CD4-positive, alpha-beta T cell treated with Interleukin-10 for 1 hour (primary cell): ENCODE measurements at regions not wholly inside any gene's neighbourhood (a gene's known extent, or its start where the extent isn't known, plus 50 kb on each side); places are given as distances from the start of the nearest gene placed in this dataset.

Experiments
- DNase-seq: peaks from one replicate; pipeline ENCODE4 v3.0.0-alpha.2; 2020

DNA sequence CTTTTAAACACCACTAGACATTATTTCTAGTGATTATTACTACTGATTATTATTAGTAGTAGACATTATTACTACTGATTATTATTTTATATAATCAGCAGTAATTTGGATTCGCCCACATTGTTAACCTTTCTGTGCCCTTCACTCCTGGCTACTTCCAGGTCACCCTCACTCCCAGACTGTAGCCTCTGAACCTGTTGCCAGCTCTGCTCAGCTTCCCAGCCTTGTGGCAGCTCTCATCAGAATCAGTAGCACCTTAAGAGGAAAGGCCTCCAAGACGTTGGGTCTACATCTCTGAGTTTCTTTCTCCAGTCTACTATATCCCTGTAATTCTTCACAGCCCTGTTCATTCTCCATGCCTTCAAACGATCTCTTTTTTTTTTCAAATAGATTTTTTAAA is 137.0 kb downstream of the KATNIP start:
- DNase-seq = no peak

DNA sequence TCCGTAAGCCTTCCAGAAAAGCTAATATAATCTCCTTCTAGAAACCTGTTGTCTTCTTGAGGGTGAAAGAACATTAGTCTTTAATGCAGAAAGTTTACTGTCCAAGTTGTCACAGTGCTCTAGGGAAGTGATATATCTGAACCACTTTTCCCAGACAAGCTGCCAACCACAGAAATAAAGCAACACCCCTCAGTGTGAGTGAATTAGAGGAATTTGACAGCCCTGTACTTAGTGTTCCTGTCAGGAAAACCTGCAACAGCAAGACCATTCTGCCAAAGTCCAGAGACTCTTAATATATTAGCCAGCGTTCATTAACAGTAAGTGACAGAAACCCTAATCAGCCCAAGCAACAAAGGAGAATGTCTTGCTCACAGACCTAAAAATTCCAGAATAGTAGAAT is 137.7 kb downstream of the KATNIP start:
- DNase-seq = no peak

DNA sequence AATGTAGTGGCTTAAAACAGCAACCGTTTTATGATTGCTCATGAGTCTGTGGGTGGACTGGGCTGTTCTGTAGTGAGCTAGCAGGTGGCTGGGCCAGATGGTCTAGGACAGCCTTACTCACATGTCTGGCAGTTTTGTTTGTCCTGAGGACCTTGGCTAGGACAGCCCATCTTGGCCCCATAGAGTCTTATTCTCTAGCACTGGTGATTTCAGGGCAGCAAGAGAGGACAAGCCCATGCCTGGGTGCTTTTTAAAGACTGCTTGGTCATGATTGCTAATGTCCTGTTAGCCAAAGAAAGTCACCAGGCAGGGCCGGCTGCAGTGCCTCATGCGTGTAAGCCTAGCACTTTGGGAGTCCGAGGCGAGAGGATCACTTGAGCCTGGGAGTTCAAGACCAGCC is 139.8 kb downstream of the KATNIP start:
- DNase-seq = no peak

DNA sequence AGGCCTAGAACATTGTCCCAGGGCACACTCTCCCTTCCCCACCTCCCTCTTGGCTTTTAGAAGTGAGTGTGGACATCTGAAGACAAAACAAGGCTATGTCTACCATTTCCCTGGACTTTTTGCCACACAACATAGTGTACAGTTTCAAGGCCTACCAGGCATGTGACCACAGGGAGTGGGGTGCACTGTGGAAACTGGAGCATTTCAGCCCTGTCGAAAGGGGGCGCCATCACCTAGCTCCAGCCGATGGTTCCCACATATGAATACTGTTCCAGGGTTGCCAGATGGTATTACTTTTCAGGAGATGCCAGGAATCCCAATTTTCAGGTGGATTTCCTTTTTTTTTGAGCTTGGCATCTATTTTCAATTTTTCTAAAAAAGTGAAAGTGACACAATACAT is 140.7 kb downstream of the KATNIP start:
- peak; percentile 5 for DNase-seq

DNA sequence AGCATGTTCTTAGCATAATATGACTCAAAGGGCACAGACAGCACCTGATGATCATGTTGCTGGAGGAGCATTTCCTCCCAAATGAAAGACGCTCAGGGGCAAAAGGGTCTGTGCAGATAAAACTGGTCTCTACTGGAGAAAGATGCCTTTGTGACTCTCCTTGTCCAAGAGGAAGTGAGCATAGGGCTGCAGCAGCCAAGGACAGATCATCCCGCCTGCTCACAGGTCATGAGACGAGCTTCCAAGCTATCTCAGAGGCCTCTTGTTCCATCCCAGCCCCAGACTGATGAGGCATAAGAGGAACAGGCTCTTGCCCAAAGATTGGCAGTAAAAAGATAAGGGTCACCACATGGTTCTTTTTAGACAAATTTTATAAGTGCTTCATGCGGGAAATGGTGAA is 141.8 kb downstream of the KATNIP start:
- DNase-seq = no peak

DNA sequence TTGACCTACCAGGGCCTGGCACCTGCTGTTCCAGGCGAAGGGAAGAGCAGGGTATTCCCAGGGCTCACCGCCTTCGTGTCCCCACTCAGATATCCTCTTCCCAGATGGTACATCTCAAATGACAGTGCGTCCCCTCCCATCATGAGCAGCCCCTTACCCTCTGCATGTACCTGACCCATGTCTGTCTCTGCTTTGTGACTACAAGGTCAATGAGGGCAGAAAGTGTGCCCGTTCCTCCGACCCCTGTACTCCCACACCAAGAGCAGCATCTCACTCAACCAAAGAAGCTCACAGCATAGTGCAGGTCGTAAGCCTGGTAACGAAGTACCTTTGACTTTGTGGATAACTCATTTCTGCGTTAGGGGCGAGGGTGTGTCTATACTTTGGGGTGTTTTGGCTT is 142.6 kb downstream of the KATNIP start:
- DNase-seq = no peak

DNA sequence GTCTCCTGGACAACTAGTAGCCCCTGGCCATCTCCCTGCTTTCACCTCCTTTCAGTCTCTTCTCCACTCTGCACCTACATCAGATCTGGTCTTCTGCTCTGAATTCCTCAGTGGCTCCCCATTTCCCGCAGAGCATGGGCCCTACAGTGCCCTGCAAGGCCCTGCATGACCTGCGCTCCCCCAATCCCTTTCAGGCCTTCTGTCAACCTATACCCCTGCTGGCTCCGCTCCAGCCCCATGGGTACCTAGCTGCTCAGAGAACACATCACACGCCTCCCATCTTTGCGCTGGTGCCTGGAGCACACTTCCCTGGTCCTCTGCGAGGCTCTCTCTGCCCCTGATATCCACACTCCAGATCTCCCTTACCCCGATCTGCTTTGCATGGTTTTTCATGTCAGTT is 145.2 kb downstream of the KATNIP start:
- no peak for DNase-seq

DNA sequence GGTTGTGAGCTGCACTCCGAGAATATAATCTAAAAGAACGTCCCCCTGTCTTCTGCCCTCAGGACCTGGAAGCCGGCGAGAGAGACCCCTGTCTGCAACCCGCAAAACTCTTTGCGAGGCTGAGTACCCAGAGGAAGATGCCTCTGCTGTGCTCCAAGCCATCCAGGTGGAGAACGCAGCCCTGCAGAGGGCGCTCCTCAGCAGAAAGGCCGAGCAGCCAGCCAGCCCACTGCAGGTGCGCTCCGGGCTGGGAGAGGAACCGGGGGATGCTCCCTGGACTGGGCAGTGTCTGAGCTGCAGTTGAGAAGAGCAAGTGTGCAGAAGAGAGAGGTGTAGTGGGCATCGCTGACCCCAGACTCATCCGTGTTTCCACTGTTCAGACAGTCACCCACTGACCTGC is 148.3 kb downstream of the KATNIP start:
- no peak for DNase-seq

DNA sequence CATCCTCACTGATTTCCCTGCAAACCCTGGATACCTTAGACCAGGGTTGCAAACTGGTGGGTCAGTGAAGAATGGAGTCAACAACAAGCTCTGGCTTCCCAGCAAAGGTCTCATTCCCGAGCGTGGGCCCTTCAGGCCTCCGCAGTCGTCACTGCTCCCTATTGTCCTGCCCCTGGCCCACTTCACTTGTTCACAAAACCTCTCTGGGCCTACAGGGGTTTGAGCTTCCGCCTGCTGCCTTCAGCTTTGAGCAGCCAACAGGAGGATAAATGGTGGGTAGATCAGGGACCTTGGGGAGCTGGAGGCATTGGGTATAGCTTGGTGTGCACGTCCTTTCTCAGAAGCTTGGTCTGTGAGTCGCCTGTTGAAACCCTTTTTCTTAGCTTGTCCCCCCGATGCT is 148.8 kb downstream of the KATNIP start:
- DNase-seq = no peak

DNA sequence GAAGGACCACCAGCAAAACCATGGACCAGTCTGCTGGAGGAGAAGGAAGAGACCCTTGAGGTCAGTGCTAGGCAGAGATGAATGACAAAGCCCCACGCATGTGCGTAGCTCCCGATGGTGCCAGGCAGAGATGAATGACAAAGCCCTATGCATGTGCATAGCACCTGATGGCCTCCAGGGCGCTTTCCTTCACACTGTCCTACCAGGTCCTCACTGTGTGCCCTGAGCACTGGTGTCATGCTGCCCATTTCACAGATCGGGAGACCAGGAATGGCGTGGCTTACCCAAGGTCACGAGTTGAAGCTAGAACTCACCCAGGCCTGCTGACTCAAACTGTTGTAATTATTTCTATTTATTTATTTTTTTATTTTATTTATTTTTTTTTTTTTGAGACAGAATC is 149.6 kb downstream of the KATNIP start:
- no peak for DNase-seq

DNA sequence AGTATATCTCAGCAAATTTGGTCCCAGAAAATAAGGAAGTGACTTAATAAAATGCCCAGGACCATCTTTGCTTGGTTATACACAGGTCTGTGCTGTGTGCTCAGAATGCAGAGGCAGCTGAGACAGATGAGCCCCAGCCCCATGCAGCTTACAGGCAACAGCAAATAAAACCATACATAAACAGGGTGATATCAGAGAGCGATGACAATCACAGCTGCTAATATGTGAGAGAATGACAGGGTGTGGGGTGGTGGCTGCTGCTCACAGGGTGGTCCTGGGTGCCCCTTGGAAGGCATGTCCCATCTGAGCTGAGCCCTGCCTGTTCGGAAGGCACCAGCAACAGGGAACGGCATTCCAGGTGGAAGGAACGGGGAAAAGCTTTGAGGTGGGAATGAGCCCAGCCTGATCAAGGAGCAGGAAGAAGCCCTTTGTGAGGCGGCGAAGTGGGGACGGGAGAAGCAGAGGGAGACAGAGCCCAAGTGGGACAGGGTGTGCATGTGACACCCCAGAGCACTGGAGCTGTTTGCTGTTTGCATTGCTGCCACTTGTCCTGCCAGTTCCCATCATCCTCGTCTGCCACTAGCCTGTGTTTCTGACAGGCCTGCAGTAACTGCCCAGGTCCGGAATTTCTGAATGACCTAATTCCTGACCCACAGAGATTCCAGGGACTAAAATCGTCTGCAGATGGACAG is 150.5 kb downstream of the KATNIP start:
- no peak for DNase-seq

DNA sequence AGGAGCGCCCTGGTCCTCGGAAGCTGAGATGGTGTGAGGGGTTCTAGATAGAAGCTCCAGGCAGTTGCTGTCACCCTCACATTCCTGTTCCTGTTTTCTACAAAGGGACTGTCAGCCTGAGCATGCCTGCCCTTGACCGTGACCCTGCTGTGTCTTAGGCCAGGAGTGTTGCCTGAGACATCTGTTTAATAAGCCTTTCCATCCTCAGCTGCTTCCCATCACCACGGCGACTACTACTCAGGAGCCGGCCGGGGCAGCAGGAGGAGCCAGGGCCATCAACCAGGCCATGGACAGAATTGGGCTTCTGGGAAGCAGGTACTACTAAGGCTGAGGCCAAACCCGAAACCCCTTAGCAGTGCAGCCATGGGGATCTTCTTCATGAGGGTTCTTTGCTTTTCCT is 151.4 kb downstream of the KATNIP start:
- no peak for DNase-seq

DNA sequence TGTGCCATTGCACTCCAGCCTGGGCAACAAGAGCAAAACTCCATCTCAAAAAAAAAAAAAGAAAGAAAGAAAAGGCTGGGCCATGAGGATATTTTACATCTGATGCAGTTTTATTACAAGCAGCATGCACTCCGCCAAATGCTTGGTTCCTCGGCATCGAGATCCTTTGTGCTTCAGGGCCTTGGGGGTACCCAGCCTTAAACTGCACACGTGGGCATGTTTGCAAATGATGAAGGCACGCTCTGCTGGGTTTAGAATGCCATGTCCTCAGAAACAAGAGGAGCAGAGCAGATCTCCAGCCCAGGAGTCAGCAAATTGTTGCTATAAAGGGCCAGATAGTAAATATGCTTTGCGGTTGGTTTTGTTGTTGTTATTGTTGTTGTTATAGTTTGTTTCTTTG is 153.2 kb downstream of the KATNIP start:
- DNase-seq = no peak

DNA sequence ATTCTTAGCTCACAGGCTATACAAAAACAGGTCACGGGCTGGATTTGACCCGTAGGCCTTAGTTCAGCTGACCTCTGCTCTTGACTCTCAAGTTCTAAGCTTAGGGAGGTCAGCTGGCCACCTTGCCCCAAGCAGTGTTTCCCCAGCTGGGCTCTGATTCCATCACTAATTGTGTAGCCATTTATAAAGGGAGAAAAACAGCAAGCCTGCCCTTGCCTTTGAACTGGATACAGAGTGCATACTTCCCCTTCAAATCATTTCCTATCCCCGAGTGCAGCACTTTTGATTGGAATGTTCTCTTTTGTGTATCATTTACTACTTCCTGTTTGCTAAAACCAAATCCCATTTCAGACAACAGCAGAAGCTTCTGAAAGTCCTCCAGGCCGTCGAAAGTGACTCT is 153.6 kb downstream of the KATNIP start:
- no peak for DNase-seq

DNA sequence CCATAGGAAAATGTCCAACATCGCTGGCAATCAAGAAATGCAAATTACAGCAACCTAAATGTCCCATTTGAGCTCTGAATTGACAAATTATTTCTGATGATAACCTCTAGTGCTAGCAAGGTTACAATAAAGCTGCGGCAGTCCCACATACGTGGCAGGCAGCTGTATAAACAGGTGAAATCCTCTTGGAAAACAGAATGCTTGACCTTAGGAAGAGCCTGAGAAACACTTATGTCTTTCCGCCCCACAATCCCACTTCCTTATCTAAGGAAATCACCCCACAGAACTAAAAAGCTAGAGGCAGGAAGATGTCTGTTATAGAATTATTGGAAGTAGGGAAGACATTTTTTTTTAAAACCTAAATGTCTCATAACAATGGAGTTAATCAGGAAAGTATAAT is 154.3 kb downstream of the KATNIP start:
- DNase-seq = no peak

DNA sequence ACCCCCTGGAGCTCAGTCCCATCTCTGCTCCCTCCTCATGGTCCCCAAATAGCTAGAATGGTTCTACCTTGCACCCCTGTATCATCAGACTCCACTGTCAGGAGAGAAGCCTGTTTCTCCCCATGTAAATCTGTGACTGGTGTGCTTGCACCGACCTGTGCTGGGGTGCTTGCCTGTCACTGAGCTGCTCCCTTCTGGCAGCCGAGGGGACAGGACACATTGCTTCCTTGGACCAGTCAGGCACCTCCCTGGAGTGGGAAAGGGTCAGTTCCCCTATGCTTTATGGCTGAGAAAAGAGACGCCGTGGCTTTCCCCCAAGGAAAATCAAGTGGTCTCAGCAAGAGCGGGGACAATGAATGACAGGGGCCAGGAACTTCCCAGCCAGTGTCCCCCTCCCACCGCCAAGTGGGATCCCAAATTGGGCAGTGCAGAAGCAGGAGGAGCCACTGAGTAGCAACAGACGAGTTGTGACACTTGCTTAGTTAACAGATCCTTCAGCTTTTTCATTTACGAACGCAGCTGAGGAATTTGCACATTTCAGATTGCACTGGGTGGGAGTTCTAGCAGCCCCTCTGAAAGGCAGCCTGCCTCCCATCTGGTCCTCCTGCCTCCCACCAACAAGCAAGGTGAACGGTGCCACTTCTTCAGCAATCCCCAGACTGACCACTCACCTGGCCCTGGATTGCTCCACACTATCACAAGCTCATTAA is 156.4 kb downstream of the KATNIP start:
- DNase-seq = no peak

DNA sequence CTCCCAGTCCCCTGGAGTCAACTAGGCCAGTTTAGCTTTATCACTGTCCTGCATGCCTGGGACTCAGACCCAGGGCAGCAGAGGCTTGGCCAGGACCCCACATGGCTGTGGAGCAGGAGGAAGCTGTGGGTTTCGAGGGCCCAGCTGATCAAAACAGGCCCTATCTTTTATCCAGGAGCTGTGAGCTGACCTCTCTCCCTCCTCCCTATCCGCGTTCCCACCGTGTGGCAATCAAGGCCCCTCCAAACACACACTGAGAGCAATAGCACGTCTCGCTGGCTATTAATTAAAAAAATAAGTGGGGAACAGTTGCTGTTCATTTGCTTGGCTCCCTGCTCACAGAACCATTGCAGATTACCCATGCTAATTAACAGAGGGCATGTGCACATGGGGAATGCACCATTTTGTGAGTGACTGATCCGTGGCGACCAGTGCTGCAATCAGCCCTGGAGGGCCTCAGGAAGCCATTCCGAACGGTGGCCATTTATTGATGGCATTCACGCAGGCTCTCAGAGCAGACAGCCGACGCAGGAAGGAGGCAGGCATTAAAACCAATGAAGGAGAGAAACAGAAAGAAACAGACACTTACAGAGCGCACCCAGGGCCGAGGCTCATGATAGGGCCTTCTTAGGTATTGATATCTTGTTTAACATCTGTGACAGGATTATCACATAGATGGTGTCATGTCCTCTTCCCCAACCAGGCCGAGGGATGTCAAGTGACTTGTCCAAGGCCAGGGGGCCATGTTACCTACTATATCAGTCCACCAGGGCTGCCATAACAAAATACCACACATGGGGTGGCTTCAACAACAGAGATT is 157.1 kb downstream of the KATNIP start:
- no peak for DNase-seq

DNA sequence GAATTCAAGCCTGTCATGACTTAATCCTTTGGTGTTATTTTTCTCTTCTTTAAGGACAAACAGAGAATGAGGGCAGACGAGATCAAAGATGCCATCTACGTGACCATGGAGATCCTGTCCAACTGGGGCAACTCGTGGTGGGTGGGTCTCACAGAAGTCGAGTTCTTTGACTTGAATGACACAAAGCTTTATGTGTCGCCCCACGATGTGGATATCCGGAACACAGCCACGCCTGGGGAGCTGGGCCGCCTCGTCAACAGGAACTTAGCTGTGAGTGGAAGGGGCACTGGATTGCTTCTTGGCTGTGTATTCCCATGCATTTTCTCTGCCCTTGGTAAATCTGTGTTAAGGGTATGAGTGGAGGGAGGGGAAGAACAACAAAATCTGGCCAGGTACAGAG is 158.7 kb downstream of the KATNIP start:
- DNase-seq = no peak

DNA sequence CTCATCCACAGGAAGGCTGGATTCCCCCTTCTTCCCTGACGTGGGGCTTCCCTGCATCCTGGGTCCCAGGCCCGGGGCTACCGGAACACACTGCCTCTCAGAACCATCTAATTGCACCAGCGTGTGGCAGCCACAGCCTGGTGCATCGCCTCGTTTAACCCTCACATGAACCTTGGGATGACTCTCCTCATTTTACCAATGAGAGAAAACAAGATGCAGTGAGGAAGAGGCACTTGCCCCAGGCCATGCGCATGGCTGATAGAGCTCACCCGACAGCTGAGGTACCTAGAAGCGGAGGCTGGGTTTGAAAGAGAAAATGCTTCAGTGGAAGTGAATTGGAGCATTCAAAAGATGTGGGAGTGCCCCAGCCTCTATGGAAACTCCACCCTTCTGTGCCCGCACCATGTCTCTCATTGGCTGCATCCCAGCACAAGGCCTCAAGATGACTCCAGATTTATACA is 162.3 kb downstream of the KATNIP start:
- DNase-seq = no peak

DNA sequence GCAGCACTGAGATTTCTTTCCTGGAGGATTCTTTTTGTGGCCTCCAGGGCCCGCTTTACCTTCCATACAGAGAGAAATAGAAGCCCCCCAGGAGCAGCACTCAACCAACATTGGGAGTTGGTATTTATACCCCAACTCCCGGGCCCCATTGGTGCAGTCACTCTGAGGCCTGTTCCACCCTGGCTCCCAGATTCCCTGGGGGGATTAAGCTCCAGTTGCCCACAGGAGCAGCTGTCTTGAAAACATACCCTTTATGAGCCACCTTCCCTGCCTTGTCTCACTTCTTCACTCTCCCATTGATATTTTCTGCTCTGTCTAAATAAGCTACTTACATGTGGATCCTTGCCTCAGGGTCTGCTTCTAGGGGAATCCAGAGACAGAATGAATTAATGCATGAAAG is 167.8 kb downstream of the KATNIP start:
- no peak for DNase-seq

DNA sequence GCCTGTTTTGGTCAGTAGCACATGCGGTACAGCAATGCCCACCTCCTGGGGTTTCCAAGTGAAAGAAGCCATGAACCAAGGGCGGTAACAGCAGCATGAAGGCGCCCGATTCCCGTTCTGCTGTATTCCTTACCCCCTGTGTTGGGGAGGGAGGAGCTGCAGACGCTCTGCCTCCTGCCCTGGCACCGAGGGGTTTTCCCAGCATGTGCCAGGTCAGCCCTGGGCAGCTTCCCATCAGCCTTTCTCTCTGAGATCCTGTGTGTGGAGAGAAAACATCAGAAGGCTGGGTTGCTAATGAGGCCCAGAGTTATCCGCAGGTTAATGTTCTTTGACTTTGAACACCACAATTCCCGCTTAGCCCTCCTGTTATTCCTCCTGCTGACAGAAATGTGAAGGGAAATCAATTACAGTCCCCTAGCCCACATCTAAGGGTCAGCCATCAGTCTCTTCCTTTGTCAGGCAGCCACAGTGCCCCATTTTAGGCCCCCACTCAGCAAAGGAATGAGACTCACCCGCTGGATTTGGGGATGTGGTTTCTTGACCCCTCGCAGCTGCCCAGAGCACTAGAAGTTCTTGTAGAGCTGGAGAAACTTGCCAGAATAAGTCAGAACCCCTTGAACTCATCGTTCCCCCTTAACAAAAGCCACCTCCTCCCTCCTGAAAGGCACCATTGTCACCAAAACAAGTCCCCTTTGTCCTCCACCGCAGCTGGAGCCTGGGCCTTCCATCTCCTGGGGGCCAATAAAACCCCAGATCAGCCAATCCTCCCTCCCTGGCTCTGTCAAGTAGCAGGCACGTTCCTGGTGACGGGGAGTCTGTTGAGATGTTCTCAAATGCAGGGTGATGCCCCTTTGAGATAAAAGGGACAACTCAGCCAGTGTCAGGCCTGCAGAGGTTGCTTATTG is 168.5 kb downstream of the KATNIP start:
- no peak for DNase-seq

DNA sequence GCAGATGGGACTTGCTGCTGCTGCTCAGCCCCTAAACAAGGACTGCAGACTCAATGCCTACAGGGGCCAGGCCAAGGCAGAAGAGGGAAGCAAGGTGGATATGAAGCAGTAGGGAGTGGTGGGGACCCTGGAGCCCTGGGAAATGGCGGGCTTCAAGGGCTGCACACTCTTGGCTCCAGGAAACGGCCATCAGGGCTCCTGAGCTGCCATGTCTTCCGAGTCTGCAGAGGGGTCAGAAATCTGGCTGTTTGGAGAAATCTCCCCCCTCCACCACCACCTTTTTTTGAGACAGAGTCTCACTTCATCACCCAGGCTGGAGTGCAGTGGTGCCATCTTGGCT is 169.1 kb downstream of the KATNIP start:
- DNase-seq = no peak
